Parathyroid adenoma (tissue), 2 donors: ENCODE measurements at regions not wholly inside any gene's neighbourhood (a gene's known extent, or its start where the extent isn't known, plus 50 kb on each side); places are given as distances from the start of the nearest gene placed in this dataset.

ENCODE experiments used
- H2AFZ ChIP-seq: fragments of 300-600 bp; sonication (generic); one replicate; pipeline ENCODE4 v1.7.0; 2017; ENCODE audit warnings: antibody characterized with exemption, mild to moderate bottlenecking
- H3K27ac ChIP-seq: fragments of 300-600 bp; sonication (generic); one replicate; pipeline ENCODE4 v1.7.0; 2017
- H3K27me3 ChIP-seq: fragments of 300-600 bp; sonication (generic); one replicate; pipeline ENCODE4 v1.7.0; 2017; ENCODE audit warnings: low read length; ENCODE audit not compliant: control insufficient read depth, insufficient read depth
- H3K36me3 ChIP-seq: fragments of 300-600 bp; sonication (generic); one replicate; pipeline ENCODE4 v1.7.0; 2017; ENCODE audit warnings: low read length; ENCODE audit not compliant: control insufficient read depth, insufficient read depth
- H3K4me1 ChIP-seq: fragments of 300-600 bp; sonication (generic); one replicate; pipeline ENCODE4 v1.7.0; 2017; ENCODE audit warnings: control low read depth
- H3K4me2 ChIP-seq: fragments of 300-600 bp; sonication (generic); one replicate; pipeline ENCODE4 v1.7.0; 2017; ENCODE audit warnings: low read length
- H3K4me3 ChIP-seq: fragments of 300-600 bp; sonication (generic); one replicate; pipeline ENCODE4 v1.7.0; 2017; ENCODE audit warnings: low read depth, low read length
- H3K79me2 ChIP-seq: fragments of 300-600 bp; sonication (generic); one replicate; pipeline ENCODE4 v1.7.0; 2017; ENCODE audit warnings: control low read depth
- H3K9ac ChIP-seq: fragments of 300-600 bp; sonication (generic); one replicate; pipeline ENCODE4 v1.7.0; 2017; ENCODE audit warnings: mild to moderate bottlenecking
- H3K9me3 ChIP-seq: fragments of 300-600 bp; sonication (generic); one replicate; pipeline ENCODE4 v1.7.0; 2017; ENCODE audit warnings: low read length; ENCODE audit not compliant: control insufficient read depth
- TF ChIP-seq, protein P1 (sequence below): fragments of 300-600 bp; sonication (generic); IDR thresholded peaks from one replicate; pipeline ENCODE4 v1.7.0; 2017; ENCODE audit warnings: antibody characterized with exemption, mild to moderate bottlenecking
- donor health status: primary hyperparathyroidism.

DNA sequence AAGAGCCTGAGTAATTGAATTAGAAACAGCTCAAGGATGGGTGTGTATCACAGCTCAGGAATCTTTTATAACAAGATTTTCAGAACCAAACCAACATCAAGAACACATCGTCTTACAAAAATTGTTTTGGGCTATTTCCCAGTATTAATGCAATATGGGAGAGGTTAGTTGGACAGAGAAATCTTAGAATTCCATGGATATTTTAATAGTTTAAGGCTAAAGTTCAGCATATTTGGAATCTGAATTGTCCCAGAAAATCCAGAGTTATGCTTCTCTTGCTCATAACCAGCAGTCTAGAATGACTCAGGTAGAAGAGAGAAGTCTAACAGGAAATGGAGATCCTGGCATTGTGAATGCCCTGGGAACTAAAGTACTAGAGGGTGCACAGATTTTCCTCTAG, 74.6 kb downstream of the ADM start:
- H3K9ac ChIP-seq = no peak overlapping the region
- H3K4me1 ChIP-seq = peaks cover 18% of the 10 kb centered on the region
- no peaks in the 10 kb centered on the region for H3K9me3 ChIP-seq
- no peak overlapping the region for H3K4me3 ChIP-seq
- no peak overlapping the region for H3K27ac ChIP-seq
- TF ChIP-seq, protein P1, sequence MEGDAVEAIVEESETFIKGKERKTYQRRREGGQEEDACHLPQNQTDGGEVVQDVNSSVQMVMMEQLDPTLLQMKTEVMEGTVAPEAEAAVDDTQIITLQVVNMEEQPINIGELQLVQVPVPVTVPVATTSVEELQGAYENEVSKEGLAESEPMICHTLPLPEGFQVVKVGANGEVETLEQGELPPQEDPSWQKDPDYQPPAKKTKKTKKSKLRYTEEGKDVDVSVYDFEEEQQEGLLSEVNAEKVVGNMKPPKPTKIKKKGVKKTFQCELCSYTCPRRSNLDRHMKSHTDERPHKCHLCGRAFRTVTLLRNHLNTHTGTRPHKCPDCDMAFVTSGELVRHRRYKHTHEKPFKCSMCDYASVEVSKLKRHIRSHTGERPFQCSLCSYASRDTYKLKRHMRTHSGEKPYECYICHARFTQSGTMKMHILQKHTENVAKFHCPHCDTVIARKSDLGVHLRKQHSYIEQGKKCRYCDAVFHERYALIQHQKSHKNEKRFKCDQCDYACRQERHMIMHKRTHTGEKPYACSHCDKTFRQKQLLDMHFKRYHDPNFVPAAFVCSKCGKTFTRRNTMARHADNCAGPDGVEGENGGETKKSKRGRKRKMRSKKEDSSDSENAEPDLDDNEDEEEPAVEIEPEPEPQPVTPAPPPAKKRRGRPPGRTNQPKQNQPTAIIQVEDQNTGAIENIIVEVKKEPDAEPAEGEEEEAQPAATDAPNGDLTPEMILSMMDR = no peak
- no peaks in the 10 kb centered on the region for H3K27me3 ChIP-seq
- H2AFZ ChIP-seq = no peak overlapping the region
- H3K79me2 ChIP-seq = no peaks in the 10 kb centered on the region
- no peak overlapping the region for H3K4me2 ChIP-seq
- no peaks in the 10 kb centered on the region for H3K36me3 ChIP-seq

DNA sequence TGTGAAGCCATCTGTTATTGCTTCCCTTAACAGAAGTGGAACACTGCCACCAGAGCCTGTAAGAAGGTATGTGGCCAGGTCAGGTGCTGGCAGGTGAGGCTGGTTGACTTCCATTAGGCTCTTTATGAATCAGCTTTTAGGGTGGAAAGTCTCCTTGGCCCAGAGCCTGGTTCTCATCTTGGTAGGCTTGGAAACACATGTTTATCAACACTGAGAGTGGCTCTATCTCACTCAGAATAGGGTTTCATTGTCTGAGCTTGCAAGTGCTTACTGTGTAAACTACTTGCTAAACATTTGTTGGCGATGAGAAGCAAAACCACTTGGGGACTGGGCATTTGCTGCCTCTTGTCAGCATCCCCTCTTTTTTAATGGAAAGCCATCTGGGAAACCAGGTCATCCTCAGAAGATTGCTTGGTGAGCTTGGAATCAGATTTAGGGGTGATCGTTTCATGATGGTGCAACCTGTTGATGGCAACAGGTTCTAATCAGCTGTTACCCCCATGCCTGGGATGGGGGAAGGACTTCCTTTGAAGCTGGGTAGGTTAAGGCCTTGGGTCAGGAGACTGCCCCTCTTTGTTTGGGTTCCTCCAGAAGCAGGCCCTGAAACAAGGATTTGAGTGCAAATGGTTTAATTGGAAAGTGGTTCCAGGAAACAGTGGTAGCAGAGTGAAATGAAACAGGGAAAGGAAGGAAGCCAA, 75.0 kb upstream of the AMPD3 start:
- no peaks in the 10 kb centered on the region for H3K27me3 ChIP-seq
- peaks cover 15% of the 10 kb centered on the region for H3K4me1 ChIP-seq
- H3K27ac ChIP-seq = no peak overlapping the region
- no peak overlapping the region for H3K4me3 ChIP-seq
- H3K9me3 ChIP-seq = no peaks in the 10 kb centered on the region
- no peak overlapping the region for H3K4me2 ChIP-seq
- H2AFZ ChIP-seq = no peak overlapping the region
- TF ChIP-seq, protein P1 = no peak
- no peak overlapping the region for H3K9ac ChIP-seq
- H3K79me2 ChIP-seq = no peaks in the 10 kb centered on the region
- H3K36me3 ChIP-seq = no peaks in the 10 kb centered on the region

- TF ChIP-seq, protein P1 = no peak
- Histone ChIP-seq H3K36me3 (no peaks in the 10 kb centered on the region), H3K4me3 (no peak overlapping the region), H3K4me1 (peaks cover 6% of the 10 kb centered on the region), H3K79me2 (no peaks in the 10 kb centered on the region), H3K9ac (no peak overlapping the region), H3K27ac (no peak overlapping the region), H3K9me3 (no peaks in the 10 kb centered on the region), H3K27me3 (no peaks in the 10 kb centered on the region), H2AFZ (no peak overlapping the region), H3K4me2 (no peak overlapping the region)
Observed at GRCh38 chr11:10380921-10381320, 74.1 kb upstream of the AMPD3 start.

DNA sequence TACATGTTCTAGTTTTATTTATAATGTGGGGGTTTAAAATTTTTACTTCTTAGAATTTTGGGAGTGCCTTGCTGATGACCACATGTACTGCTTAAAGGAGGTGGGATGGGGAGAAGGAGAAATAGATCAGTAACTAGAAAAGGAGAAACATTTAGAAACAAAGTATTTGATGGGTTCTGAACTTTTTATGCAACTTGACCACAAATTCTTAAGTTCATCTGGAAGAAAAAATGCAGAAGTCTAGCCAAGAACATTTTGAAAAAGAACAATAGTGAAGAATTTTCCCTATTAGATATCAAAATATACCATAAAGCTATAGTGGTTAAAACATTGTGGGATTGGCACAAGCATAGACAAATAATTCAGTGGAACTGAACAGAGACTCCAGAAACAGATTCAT, 73.3 kb upstream of the AMPD3 start:
- Histone ChIP-seq H3K36me3 (no peaks in the 10 kb centered on the region), H3K9ac (no peak overlapping the region), H2AFZ (no peak overlapping the region), H3K9me3 (no peaks in the 10 kb centered on the region), H3K27me3 (no peaks in the 10 kb centered on the region), H3K4me2 (no peak overlapping the region), H3K4me3 (no peak overlapping the region), H3K27ac (no peak overlapping the region), H3K79me2 (no peaks in the 10 kb centered on the region), H3K4me1 (peaks cover 6% of the 10 kb centered on the region)
- TF ChIP-seq, protein P1 = no peak

GRCh38 chr11:10382518-10382917, 72.5 kb upstream of the AMPD3 start:
- TF ChIP-seq, protein P1 = no peak

More at GRCh38 chr11:10382518-10382917, 72.5 kb upstream of the AMPD3 start:
- H3K9ac ChIP-seq = no peak overlapping the region
- H3K27me3 ChIP-seq = no peaks in the 10 kb centered on the region
- no peaks in the 10 kb centered on the region for H3K36me3 ChIP-seq
- peaks cover 8% of the 10 kb centered on the region for H3K4me1 ChIP-seq
- H3K4me2 ChIP-seq = no peak overlapping the region
- H3K27ac ChIP-seq = no peak overlapping the region
- H3K79me2 ChIP-seq = no peaks in the 10 kb centered on the region
- no peak overlapping the region for H3K4me3 ChIP-seq
- no peaks in the 10 kb centered on the region for H3K9me3 ChIP-seq
- no peak overlapping the region for H2AFZ ChIP-seq
